ENCODE measurements at regions not wholly inside any gene's neighbourhood (a gene's known extent, or its start where the extent isn't known, plus 50 kb on each side); places are given as distances from the start of the nearest gene placed in this dataset.

DNA sequence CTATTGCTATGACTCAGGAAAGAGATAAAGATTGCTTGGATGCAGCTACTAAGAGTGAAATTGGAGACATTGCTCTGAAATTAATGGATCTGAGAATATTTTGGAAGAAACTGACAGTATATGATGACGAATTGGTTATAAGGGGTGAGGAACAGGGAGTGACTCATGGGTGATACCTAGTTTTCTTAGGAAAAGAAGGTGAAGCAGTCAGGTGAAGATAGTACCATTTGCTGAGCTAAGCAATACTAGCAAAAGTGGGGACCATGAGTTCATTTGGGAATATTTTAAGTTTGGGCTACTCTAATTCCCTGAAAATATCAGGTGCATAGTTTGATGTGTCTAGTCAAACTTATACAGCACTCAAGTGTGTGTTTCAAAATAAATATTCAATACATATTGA lies 260.1 kb upstream of the NFIA start:
- DNase-seq (ENCODE audit: low spot score) (no peak), ATAC-seq (no peak)
- no peak overlapping the region for H3K4me3 Mint-ChIP-seq
- H3K27ac Mint-ChIP-seq = no peak overlapping the region
- ChIA-PET CTCF (no interaction called here), POLR2A (no interaction called here)
- H3K27me3 Mint-ChIP-seq (ENCODE audit: low read depth) = no peaks in the 10 kb centered on the region
- peaks cover 5% of the 10 kb centered on the region for H3K36me3 Mint-ChIP-seq
- no peak for TF ChIP-seq MLX (CRISPR knock-in tag; IDR thresholded peaks at IDR 0.05)
- TF ChIP-seq TCF7 (CRISPR knock-in tag; IDR thresholded peaks at IDR 0.05; ENCODE audit: low read depth) = no peak
- TF ChIP-seq IRF1 (CRISPR knock-in tag; IDR thresholded peaks at IDR 0.05) = no peak
- no peak for TF ChIP-seq PRRX2 (CRISPR knock-in tag; IDR thresholded peaks at IDR 0.05)
- TF ChIP-seq, protein P1, sequence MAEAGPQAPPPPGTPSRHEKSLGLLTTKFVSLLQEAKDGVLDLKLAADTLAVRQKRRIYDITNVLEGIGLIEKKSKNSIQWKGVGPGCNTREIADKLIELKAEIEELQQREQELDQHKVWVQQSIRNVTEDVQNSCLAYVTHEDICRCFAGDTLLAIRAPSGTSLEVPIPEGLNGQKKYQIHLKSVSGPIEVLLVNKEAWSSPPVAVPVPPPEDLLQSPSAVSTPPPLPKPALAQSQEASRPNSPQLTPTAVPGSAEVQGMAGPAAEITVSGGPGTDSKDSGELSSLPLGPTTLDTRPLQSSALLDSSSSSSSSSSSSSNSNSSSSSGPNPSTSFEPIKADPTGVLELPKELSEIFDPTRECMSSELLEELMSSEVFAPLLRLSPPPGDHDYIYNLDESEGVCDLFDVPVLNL (CRISPR knock-in tag; IDR thresholded peaks at IDR 0.05; ENCODE audit: borderline replicate concordance, low read depth) = no peak
- TF ChIP-seq ZNF138 (CRISPR knock-in tag; conservative IDR thresholded peaks at IDR 0.05) = no peak
- TF ChIP-seq, protein P2, sequence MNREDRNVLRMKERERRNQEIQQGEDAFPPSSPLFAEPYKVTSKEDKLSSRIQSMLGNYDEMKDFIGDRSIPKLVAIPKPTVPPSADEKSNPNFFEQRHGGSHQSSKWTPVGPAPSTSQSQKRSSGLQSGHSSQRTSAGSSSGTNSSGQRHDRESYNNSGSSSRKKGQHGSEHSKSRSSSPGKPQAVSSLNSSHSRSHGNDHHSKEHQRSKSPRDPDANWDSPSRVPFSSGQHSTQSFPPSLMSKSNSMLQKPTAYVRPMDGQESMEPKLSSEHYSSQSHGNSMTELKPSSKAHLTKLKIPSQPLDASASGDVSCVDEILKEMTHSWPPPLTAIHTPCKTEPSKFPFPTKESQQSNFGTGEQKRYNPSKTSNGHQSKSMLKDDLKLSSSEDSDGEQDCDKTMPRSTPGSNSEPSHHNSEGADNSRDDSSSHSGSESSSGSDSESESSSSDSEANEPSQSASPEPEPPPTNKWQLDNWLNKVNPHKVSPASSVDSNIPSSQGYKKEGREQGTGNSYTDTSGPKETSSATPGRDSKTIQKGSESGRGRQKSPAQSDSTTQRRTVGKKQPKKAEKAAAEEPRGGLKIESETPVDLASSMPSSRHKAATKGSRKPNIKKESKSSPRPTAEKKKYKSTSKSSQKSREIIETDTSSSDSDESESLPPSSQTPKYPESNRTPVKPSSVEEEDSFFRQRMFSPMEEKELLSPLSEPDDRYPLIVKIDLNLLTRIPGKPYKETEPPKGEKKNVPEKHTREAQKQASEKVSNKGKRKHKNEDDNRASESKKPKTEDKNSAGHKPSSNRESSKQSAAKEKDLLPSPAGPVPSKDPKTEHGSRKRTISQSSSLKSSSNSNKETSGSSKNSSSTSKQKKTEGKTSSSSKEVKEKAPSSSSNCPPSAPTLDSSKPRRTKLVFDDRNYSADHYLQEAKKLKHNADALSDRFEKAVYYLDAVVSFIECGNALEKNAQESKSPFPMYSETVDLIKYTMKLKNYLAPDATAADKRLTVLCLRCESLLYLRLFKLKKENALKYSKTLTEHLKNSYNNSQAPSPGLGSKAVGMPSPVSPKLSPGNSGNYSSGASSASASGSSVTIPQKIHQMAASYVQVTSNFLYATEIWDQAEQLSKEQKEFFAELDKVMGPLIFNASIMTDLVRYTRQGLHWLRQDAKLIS (CRISPR knock-in tag; IDR thresholded peaks at IDR 0.05; ENCODE audit: borderline replicate concordance) = no peak
- TF ChIP-seq, protein P3, sequence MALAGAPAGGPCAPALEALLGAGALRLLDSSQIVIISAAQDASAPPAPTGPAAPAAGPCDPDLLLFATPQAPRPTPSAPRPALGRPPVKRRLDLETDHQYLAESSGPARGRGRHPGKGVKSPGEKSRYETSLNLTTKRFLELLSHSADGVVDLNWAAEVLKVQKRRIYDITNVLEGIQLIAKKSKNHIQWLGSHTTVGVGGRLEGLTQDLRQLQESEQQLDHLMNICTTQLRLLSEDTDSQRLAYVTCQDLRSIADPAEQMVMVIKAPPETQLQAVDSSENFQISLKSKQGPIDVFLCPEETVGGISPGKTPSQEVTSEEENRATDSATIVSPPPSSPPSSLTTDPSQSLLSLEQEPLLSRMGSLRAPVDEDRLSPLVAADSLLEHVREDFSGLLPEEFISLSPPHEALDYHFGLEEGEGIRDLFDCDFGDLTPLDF (CRISPR knock-in tag; IDR thresholded peaks at IDR 0.05) = no peak
- TF ChIP-seq ZSCAN18 (CRISPR knock-in tag; IDR thresholded peaks at IDR 0.05) = no peak
- no peak for TF ChIP-seq RELA (CRISPR knock-in tag; IDR thresholded peaks at IDR 0.05; ENCODE audit: borderline replicate concordance)
- no peak for TF ChIP-seq NR1H2 (CRISPR knock-in tag; IDR thresholded peaks at IDR 0.05)
- no peak for TF ChIP-seq ZBTB43 (CRISPR knock-in tag; IDR thresholded peaks at IDR 0.05)
- TF ChIP-seq GTF2I (CRISPR knock-in tag; conservative IDR thresholded peaks at IDR 0.05) = no peak
- no peak for TF ChIP-seq ATF2 (CRISPR knock-in tag; IDR thresholded peaks at IDR 0.05; ENCODE audit: borderline replicate concordance, low read depth)
- TF ChIP-seq SMAD3 (CRISPR knock-in tag; IDR thresholded peaks at IDR 0.05; ENCODE audit: borderline replicate concordance) = no peak
- no peak for TF ChIP-seq ZNF232 (CRISPR knock-in tag; IDR thresholded peaks at IDR 0.05)
- no peaks in the 10 kb centered on the region for H3K4me1 Mint-ChIP-seq
- H3K9me3 Mint-ChIP-seq = peaks cover 13% of the 10 kb centered on the region
